SU-DHL-6 (cell line): ENCODE measurements at regions not wholly inside any gene's neighbourhood (a gene's known extent, or its start where the extent isn't known, plus 50 kb on each side); places are given as distances from the start of the nearest gene placed in this dataset.

Experiments used
- H2AFZ ChIP-seq: fragments of 200-600 bp; sonication (generic); 2 replicates; pipeline ENCODE4 v1.6.1; 2014; ENCODE audit warnings: low read depth, mild to moderate bottlenecking, moderate library complexity, mixed read lengths, antibody characterized with exemption, low read length; ENCODE audit not compliant: severe bottlenecking
- H3F3A ChIP-seq: fragments of 200-600 bp; shearing (Covaris generic); 2 replicates; pipeline ENCODE4 v1.6.0; 2016; ENCODE audit warnings: antibody characterized with exemption, mild to moderate bottlenecking; ENCODE audit not compliant: insufficient read depth
- H3K27ac ChIP-seq: fragments of 200-600 bp; sonication (generic); 2 replicates; pipeline ENCODE4 v1.5.1; 2016; ENCODE audit warnings: low read depth, mild to moderate bottlenecking, low read length, moderate library complexity, mixed read lengths
- H3K27me3 ChIP-seq: fragments of 200-600 bp; sonication (generic), shearing (Covaris generic); 2 replicates; pipeline ENCODE4 v1.6.0; 2014; ENCODE audit warnings: mild to moderate bottlenecking, low read length
- H3K36me3 ChIP-seq: fragments of 200-600 bp; sonication (generic); 2 replicates; pipeline ENCODE4 v1.6.1; 2014; ENCODE audit warnings: mild to moderate bottlenecking, low read length, mixed read lengths
- H3K4me2 ChIP-seq: fragments of 300-600, 200-600 bp; shearing (Covaris generic), sonication (generic); 2 replicates; pipeline ENCODE4 v1.6.0; 2014; ENCODE audit warnings: low read length, low read depth, mild to moderate bottlenecking; ENCODE audit not compliant: poor library complexity, severe bottlenecking
- H3K4me3 ChIP-seq: fragments of 200-600 bp; sonication (generic); 2 replicates; pipeline ENCODE4 v1.5.1; 2014; ENCODE audit warnings: antibody characterized with exemption, low read length, mild to moderate bottlenecking, mixed read lengths; ENCODE audit not compliant: insufficient read depth, poor library complexity, severe bottlenecking
- H3K79me2 ChIP-seq: fragments of 200-600 bp; sonication (generic); 2 replicates; pipeline ENCODE4 v1.6.1; 2014; ENCODE audit warnings: mild to moderate bottlenecking, low read length, moderate library complexity; ENCODE audit not compliant: insufficient read depth
- H3K9ac ChIP-seq: fragments of 200-600 bp; sonication (generic); 2 replicates; pipeline ENCODE4 v1.7.0; 2014; ENCODE audit warnings: mild to moderate bottlenecking, low read length
- H3K9me2 ChIP-seq: fragments of 200-600 bp; sonication (generic); replicated peaks from 2 replicates; pipeline ENCODE4 v1.6.1; 2014; ENCODE audit warnings: low read length; ENCODE audit not compliant: insufficient read depth
- H3K9me3 ChIP-seq: fragments of 200-600 bp; sonication (generic); 2 replicates; pipeline ENCODE4 v1.6.1; 2014; ENCODE audit warnings: low read length, mixed read lengths; ENCODE audit not compliant: insufficient read depth
- H4K20me1 ChIP-seq: fragments of 200-600 bp; sonication (generic); 2 replicates; pipeline ENCODE4 v1.6.1; 2014; ENCODE audit warnings: low read depth, mild to moderate bottlenecking, antibody characterized with exemption, low read length, moderate library complexity, mixed read lengths
- EZH2phosphoT487 ChIP-seq: fragments of 200-600 bp; sonication (generic), shearing (Covaris generic); conservative IDR thresholded peaks from 2 replicates; pipeline ENCODE4 v1.6.1; 2018; ENCODE audit warnings: mild to moderate bottlenecking, antibody characterized with exemption, low read length, moderate library complexity, mixed read lengths
- TF ChIP-seq, protein P1 (sequence below): fragments of 200-600 bp; sonication (generic); IDR thresholded peaks from one replicate; pipeline ENCODE4 v1.5.1; 2017; ENCODE audit warnings: antibody characterized with exemption, mild to moderate bottlenecking, low read length, moderate library complexity; ENCODE audit not compliant: insufficient read depth, poor library complexity, severe bottlenecking

DNA sequence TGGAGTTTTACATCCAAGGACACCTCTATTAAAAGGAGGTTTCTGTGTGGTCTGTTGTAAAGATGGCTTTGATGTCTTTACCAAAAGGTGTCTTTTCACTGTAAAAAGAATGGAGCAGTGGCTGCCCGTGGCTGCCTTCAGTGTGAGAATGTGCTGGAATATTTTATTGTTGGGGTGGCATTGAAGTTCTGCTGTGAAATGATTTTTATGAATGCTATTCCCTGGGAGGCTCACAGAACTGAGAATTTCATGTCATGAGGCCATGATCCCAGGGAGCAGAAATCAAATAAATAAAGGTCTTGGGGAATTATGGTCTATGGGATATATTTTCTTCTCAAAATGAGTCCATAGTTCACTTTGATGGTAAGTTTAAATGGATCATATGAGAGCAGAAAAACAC lies 425.2 kb upstream of the ZNF608 start:
- Histone ChIP-seq H3K9me2 (no peaks in the 10 kb centered on the region), H3K79me2 (no peaks in the 10 kb centered on the region), H3K4me2 (no peak overlapping the region), H3K4me3 (no peak overlapping the region), H3K9ac (no peak overlapping the region), H3F3A (no peaks in the 10 kb centered on the region), H3K27ac (no peak overlapping the region), H3K27me3 (no peaks in the 10 kb centered on the region), H3K9me3 (no peaks in the 10 kb centered on the region), H2AFZ (no peak overlapping the region), H4K20me1 (no peaks in the 10 kb centered on the region), H3K36me3 (no peaks in the 10 kb centered on the region)
- TF ChIP-seq EZH2phosphoT487 = no peak
- TF ChIP-seq, protein P1, sequence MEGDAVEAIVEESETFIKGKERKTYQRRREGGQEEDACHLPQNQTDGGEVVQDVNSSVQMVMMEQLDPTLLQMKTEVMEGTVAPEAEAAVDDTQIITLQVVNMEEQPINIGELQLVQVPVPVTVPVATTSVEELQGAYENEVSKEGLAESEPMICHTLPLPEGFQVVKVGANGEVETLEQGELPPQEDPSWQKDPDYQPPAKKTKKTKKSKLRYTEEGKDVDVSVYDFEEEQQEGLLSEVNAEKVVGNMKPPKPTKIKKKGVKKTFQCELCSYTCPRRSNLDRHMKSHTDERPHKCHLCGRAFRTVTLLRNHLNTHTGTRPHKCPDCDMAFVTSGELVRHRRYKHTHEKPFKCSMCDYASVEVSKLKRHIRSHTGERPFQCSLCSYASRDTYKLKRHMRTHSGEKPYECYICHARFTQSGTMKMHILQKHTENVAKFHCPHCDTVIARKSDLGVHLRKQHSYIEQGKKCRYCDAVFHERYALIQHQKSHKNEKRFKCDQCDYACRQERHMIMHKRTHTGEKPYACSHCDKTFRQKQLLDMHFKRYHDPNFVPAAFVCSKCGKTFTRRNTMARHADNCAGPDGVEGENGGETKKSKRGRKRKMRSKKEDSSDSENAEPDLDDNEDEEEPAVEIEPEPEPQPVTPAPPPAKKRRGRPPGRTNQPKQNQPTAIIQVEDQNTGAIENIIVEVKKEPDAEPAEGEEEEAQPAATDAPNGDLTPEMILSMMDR = no peak

DNA sequence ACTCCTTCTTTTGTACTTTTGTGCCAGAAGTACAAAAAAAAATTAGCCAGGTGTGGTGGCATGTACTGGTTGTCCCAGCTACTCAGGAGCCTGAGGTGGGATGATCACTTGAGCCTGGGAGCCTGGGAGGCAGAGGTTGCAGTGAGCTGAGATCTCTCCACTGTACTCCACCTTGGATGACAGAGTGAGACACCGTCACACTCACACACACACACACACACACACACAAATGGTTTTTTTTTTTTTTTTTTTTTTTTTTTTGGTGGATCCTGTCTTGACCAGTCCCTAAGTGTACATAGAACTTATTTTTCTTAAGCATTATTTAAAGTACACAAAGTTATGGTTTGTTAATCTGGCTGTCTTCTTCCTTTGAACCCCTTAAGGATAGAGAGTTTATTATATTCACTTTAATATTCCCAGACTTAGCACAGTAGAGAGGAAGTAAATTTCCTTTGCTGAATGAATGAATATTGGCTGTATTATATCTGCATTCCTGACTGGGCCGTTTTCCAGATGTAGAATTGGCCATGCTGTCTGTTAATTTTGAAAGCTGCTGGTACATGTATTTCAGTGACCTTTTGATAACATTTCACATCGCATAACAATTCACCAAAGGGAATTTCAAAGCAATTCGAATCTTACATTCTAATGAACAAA lies 429.0 kb upstream of the ZNF608 start:
- Histone ChIP-seq H2AFZ (no peak overlapping the region), H3K4me2 (no peak overlapping the region), H3K9me3 (0 out of 2 replicates have a peak, but pooled peaks cover 5% of the 10 kb centered on the region), H3K9me2 (no peaks in the 10 kb centered on the region), H3K36me3 (no peaks in the 10 kb centered on the region), H3K79me2 (no peaks in the 10 kb centered on the region), H3K27me3 (no peaks in the 10 kb centered on the region), H3K4me3 (no peak overlapping the region), H3K27ac (no peak overlapping the region), H3K9ac (no peak overlapping the region), H3F3A (no peaks in the 10 kb centered on the region), H4K20me1 (no peaks in the 10 kb centered on the region)
- TF ChIP-seq EZH2phosphoT487 = no peak
- TF ChIP-seq, protein P1 = no peak

DNA sequence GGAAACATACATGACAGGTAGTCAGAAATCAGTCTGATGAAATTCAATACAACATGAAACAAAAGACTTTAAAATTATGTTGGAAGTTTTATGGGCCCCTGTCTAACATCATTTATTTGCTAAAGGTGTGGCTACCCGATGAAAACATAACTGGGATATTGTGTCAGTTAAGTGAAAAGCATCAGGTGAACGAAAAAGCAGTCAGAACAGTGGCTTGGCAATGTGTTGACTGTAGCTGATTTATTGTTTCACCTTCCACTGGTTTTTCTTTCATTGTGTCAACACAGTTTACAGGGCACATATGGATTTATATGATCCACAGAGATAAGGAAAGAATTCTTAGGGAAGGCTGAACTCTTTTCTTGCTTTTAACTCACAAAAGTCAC lies 429.6 kb upstream of the ZNF608 start:
- Histone ChIP-seq H2AFZ (no peak overlapping the region), H4K20me1 (no peaks in the 10 kb centered on the region), H3K9me3 (0 out of 2 replicates have a peak, but pooled peaks cover 5% of the 10 kb centered on the region), H3K79me2 (no peaks in the 10 kb centered on the region), H3K9me2 (no peaks in the 10 kb centered on the region), H3F3A (no peaks in the 10 kb centered on the region), H3K27me3 (no peaks in the 10 kb centered on the region), H3K9ac (no peak overlapping the region), H3K27ac (no peak overlapping the region), H3K4me2 (no peak overlapping the region), H3K36me3 (no peaks in the 10 kb centered on the region), H3K4me3 (no peak overlapping the region)
- no peak for TF ChIP-seq EZH2phosphoT487
- TF ChIP-seq, protein P1 = no peak
